IPS-18c (cell line): ENCODE measurements at regions not wholly inside any gene's neighbourhood (a gene's known extent, or its start where the extent isn't known, plus 50 kb on each side); places are given as distances from the start of the nearest gene placed in this dataset.

ENCODE experiments used
- H3K4me3 ChIP-seq: 2 replicates; pipeline ENCODE4 v1.7.0; 2013; ENCODE audit warnings: low read depth, mild to moderate bottlenecking, low read length, moderate library complexity; ENCODE audit not compliant: insufficient read depth
- H3K9me3 ChIP-seq: one replicate; pipeline ENCODE4 v1.6.1; 2013; ENCODE audit warnings: mild to moderate bottlenecking, low read length, moderate library complexity; ENCODE audit not compliant: control insufficient read depth, insufficient read depth

GRCh38 chr9:118962426-118962825 is 406.8 kb downstream of the BRINP1 start:
- Histone ChIP-seq H3K4me3 (no peak overlapping the region), H3K9me3 (no peaks in the 10 kb centered on the region)

- no peaks in the 10 kb centered on the region for H3K9me3 ChIP-seq
Measured at GRCh38 chr9:118963674-118964073, 405.6 kb downstream of the BRINP1 start.

GRCh38 chr9:118967901-118968300 is 401.3 kb downstream of the BRINP1 start:
- no peak overlapping the region for H3K4me3 ChIP-seq
- no peaks in the 10 kb centered on the region for H3K9me3 ChIP-seq

More at GRCh38 chr9:118963674-118964073, 405.6 kb downstream of the BRINP1 start:
- H3K4me3 ChIP-seq = no peak overlapping the region

- Histone ChIP-seq H3K4me3 (no peak overlapping the region), H3K9me3 (no peaks in the 10 kb centered on the region)
Measured at GRCh38 chr9:118975736-118976135, 393.5 kb downstream of the BRINP1 start.

GRCh38 chr9:118976160-118976559 is 393.1 kb downstream of the BRINP1 start:
- no peaks in the 10 kb centered on the region for H3K9me3 ChIP-seq
- H3K4me3 ChIP-seq = no peak overlapping the region

GRCh38 chr9:118984607-118985006 is 384.6 kb downstream of the BRINP1 start:
- H3K4me3 ChIP-seq = no peak overlapping the region

DNA sequence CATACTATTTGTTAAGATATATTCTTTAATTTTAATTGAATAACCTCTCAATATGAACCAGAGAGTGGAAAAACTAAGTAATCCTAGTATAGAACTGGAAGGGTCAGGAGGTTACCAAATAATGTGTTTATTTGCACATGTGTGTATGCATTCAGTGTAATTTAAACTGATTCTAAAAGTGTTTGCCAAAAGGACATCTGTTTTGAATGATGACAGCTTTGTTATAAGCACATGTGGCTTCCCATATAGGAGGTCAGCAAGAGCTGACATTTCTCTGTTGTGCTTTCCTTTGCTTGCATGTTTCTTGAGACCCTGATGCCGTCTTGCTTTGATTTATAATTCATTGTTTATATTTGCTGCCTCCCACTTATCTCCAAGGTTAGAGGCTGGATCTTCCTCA is 383.4 kb downstream of the BRINP1 start:
- Histone ChIP-seq H3K9me3 (no peaks in the 10 kb centered on the region), H3K4me3 (no peak overlapping the region)

More at GRCh38 chr9:118984607-118985006, 384.6 kb downstream of the BRINP1 start:
- H3K9me3 ChIP-seq = no peaks in the 10 kb centered on the region

GRCh38 chr9:118987167-118987566 is 382.1 kb downstream of the BRINP1 start:
- no peak overlapping the region for H3K4me3 ChIP-seq
- H3K9me3 ChIP-seq = no peaks in the 10 kb centered on the region

DNA sequence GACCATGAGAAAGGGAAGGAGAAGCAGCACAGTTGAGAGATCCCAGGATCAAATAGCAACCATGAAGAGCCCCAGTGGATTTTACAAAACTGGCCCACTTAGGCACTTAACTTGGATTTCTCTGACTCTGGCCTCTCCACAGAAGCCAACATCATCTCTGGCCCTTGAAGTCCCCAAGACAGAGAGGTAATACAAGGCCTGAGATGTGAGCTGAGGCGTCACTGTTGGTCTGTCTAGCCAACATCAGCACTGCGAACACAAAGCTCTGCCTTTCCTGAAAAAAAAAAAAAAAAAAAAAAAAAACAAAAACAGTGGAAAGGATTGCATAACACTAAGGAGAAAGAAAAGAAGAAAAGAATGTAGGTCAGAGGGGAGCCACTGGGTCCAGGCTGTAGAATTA is 378.3 kb downstream of the BRINP1 start:
- no peaks in the 10 kb centered on the region for H3K9me3 ChIP-seq

GRCh38 chr9:118991366-118992285 is 377.6 kb downstream of the BRINP1 start:
- H3K4me3 ChIP-seq = no peak overlapping the region

More for the DNA sequence above, 378.3 kb downstream of the BRINP1 start:
- H3K4me3 ChIP-seq = no peak overlapping the region

GRCh38 chr9:118992813-118993794 is 376.1 kb downstream of the BRINP1 start:
- H3K4me3 ChIP-seq = no peak overlapping the region
- H3K9me3 ChIP-seq = no peaks in the 10 kb centered on the region

More at GRCh38 chr9:118991366-118992285, 377.6 kb downstream of the BRINP1 start:
- no peaks in the 10 kb centered on the region for H3K9me3 ChIP-seq

- H3K9me3 ChIP-seq = no peaks in the 10 kb centered on the region
- H3K4me3 ChIP-seq = no peak overlapping the region
Measured at GRCh38 chr9:118993965-118994364, 375.3 kb downstream of the BRINP1 start.

DNA sequence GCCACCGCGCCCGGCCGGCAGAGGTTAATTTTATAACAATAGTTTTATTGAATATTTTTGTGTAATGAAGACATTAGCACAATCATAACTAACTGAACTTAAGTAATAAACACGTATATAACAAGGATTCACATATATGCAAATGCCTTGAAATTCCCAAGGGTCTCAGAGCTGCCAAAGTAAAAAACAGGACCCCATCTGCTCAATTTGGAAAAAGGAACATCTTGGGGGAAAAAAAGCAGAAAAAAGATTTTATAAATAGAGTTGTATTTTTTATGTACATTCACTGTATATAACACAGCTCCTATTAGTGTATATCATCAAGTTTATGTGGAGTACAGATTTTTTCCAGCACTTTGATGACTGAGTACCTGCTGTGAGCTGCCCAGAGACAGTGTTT is 366.7 kb downstream of the BRINP1 start:
- no peaks in the 10 kb centered on the region for H3K9me3 ChIP-seq

GRCh38 chr9:119003201-119003611 is 366.0 kb downstream of the BRINP1 start:
- Histone ChIP-seq H3K9me3 (no peaks in the 10 kb centered on the region), H3K4me3 (no peak overlapping the region)

More for the DNA sequence above, 366.7 kb downstream of the BRINP1 start:
- H3K4me3 ChIP-seq = no peak overlapping the region

DNA sequence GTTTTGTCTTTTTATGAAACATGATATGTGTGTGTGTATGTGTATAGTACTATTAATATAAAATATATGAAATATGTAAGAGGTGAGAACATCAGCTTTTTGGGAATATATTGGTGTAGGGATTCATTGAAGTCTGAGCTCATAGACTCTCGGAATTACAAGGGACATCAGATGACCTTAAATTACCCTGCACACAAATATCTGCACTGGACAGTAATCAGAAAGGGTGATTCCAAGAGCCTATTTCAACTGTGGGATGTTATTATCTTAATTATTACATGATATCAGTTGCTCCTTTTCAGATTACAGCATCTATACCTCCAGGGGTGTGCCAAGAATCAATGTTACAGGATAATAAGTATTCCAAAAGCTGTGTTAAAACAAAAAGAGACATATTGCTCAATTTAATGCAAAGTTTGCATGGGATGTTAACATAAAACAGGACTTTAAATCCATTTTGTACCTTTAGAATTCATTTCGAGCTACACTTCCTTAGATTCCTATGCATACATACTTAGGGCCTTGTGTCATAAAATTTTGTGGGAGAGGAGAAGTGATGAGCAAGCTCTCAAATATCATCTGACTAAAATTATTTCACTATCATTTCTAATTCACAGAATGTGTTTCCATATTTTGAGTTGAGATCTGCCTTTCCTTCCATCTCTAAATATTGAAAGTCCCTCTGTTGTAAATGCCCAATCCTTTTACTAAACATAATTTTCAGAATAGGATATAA is 365.2 kb downstream of the BRINP1 start:
- no peaks in the 10 kb centered on the region for H3K9me3 ChIP-seq
- no peak overlapping the region for H3K4me3 ChIP-seq

GRCh38 chr9:119004618-119004990 is 364.6 kb downstream of the BRINP1 start:
- Histone ChIP-seq H3K4me3 (no peak overlapping the region), H3K9me3 (no peaks in the 10 kb centered on the region)

DNA sequence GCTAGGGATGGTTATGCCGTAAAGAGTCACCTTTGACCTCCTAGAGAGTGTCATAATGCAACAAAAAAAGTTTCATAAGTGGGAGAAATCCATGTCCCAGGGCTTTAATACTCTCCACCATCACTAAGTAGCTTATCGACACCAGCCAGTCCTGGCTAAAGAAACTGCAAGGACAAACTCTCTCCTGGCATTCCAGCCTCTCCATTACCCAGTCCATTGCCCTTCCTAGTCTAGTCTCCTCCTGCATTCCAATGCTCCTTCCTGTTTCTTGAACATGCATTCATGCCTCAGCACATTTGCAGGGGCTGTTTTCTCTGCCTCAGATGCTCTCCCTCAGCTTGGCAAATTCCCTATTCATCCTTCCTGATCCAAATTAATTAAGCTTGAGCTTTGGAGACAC is 364.1 kb downstream of the BRINP1 start:
- H3K4me3 ChIP-seq = no peak overlapping the region

More for the DNA sequence above, 364.1 kb downstream of the BRINP1 start:
- H3K9me3 ChIP-seq = no peaks in the 10 kb centered on the region
